GM13976 (cell line): ENCODE measurements at regions not wholly inside any gene's neighbourhood (a gene's known extent, or its start where the extent isn't known, plus 50 kb on each side); places are given as distances from the start of the nearest gene placed in this dataset.

Source experiments
- DNase-seq: peaks from one replicate; pipeline ENCODE4 v3.0.0; 2012; ENCODE audit warnings: low spot score
- CTCF ChIP-seq: IDR thresholded peaks from 2 replicates; pipeline ENCODE4 v1.5.1; 2012; ENCODE audit warnings: borderline replicate concordance, mild to moderate bottlenecking; ENCODE audit not compliant: insufficient read depth; ENCODE audit errors: extremely low read depth, missing control alignments, control extremely low read depth
- in situ Hi-C: fragments of 300-500 bp; cut with MboI; formaldehyde crosslinking; loops from one replicate; pipeline ENCODE4 v1.12.0; 2022; ENCODE audit warnings: low sequenced_read_pairs, mixed read lengths, inconsistent platforms; ENCODE audit not compliant: unreplicated experiment

- no peak for DNase-seq
- in situ Hi-C loops = no loop called here
- TF ChIP-seq CTCF = no peak
Observed at GRCh38 chr18:78082816-78083215, 833.2 kb downstream of the GALR1 start.

GRCh38 chr18:78085241-78086185, 835.9 kb downstream of the GALR1 start:
- in situ Hi-C loops = no loop called here
- no peak for TF ChIP-seq CTCF
- DNase-seq = no peak

- TF ChIP-seq CTCF = no peak
- no peak for DNase-seq
- in situ Hi-C loops = no loop called here
Observed at GRCh38 chr18:78086931-78087330, 837.3 kb downstream of the GALR1 start.

- DNase-seq = no peak
- no peak for TF ChIP-seq CTCF
- in situ Hi-C loops = no loop called here
Observed at GRCh38 chr18:78087338-78087737, 837.7 kb downstream of the GALR1 start.

GRCh38 chr18:78090584-78090983, 840.9 kb downstream of the GALR1 start:
- in situ Hi-C loops = no loop called here
- no peak for TF ChIP-seq CTCF

GRCh38 chr18:78092901-78093300, 843.3 kb downstream of the GALR1 start:
- in situ Hi-C loops = no loop called here
- TF ChIP-seq CTCF = no peak

More at GRCh38 chr18:78090584-78090983, 840.9 kb downstream of the GALR1 start:
- DNase-seq = no peak

More at GRCh38 chr18:78092901-78093300, 843.3 kb downstream of the GALR1 start:
- DNase-seq = no peak
